Anterior cingulate cortex (tissue), 58 donors: ENCODE measurements at regions not wholly inside any gene's neighbourhood (a gene's known extent, or its start where the extent isn't known, plus 50 kb on each side); places are given as distances from the start of the nearest gene placed in this dataset.
"Not testable (repeated sequence)": the region's sequence is repeated elsewhere in the genome, so short reads cannot be mapped to it uniquely, and the experiment has no call there.

ENCODE experiments used
- DNase-seq, 58 donors: peaks; one replicate each; lab custom pipeline; 2025; lab: John Stamatoyannopoulos, UW

GRCh38 chr20:24418731-24419130, 50.7 kb upstream of the SYNDIG1 start:
- DNase-seq = no peak

GRCh38 chr20:24417485-24417884, 51.9 kb upstream of the SYNDIG1 start:
- no peak for DNase-seq

GRCh38 chr20:24415444-24415843, 54.0 kb upstream of the SYNDIG1 start:
- not testable (repeated sequence) for DNase-seq

- no peak for DNase-seq
Observed at GRCh38 chr20:24411834-24412216, 57.6 kb upstream of the SYNDIG1 start.

- DNase-seq = peak in 24 of 58 donors; percentile 12 to 64 (median 34)
Observed at GRCh38 chr20:24411003-24411833, 58.2 kb upstream of the SYNDIG1 start.

- no peak for DNase-seq
Observed at GRCh38 chr20:24407151-24407550, 62.3 kb upstream of the SYNDIG1 start.

GRCh38 chr20:24406750-24407149, 62.7 kb upstream of the SYNDIG1 start:
- peak in 2 of 58 donors; percentile 8 to 11 for DNase-seq

- DNase-seq = no peak
Observed at GRCh38 chr20:24406251-24406650, 63.2 kb upstream of the SYNDIG1 start.

- DNase-seq = no peak
Observed at GRCh38 chr20:24405810-24406209, 63.6 kb upstream of the SYNDIG1 start.

GRCh38 chr20:24403406-24403805, 66.0 kb upstream of the SYNDIG1 start:
- no peak for DNase-seq

GRCh38 chr20:24402188-24402587, 67.2 kb upstream of the SYNDIG1 start:
- DNase-seq = no peak

GRCh38 chr20:24395151-24395550, 74.3 kb upstream of the SYNDIG1 start:
- no peak for DNase-seq

- no peak for DNase-seq
Observed at GRCh38 chr20:24393903-24394302, 75.5 kb upstream of the SYNDIG1 start.

- DNase-seq = no peak
Observed at GRCh38 chr20:24392612-24393011, 76.8 kb upstream of the SYNDIG1 start.

- DNase-seq = peak in 32 of 58 donors; percentile 4 to 68 (median 28)
Observed at GRCh38 chr20:24389686-24390085, 79.7 kb upstream of the SYNDIG1 start.

- no peak for DNase-seq
Observed at GRCh38 chr20:24388828-24389380, 80.5 kb upstream of the SYNDIG1 start.

GRCh38 chr20:24385547-24385946, 83.9 kb upstream of the SYNDIG1 start:
- DNase-seq = no peak

- peak in 2 of 58 donors; percentile 2 to 3 for DNase-seq
Observed at GRCh38 chr20:24384865-24385264, 84.6 kb upstream of the SYNDIG1 start.

- DNase-seq = peak in 10 of 58 donors; percentile 9 to 65 (median 18)
Observed at GRCh38 chr20:24382743-24383142, 86.7 kb upstream of the SYNDIG1 start.

GRCh38 chr20:24382331-24382730, 87.1 kb upstream of the SYNDIG1 start:
- DNase-seq = peak in 18 of 58 donors; percentile 6 to 51 (median 23)

- no peak for DNase-seq
Observed at GRCh38 chr20:24381886-24382285, 87.5 kb upstream of the SYNDIG1 start.

- DNase-seq = peak in 14 of 58 donors; percentile 14 to 50 (median 23)
Observed at GRCh38 chr20:24379484-24379927, 89.9 kb upstream of the SYNDIG1 start.
